H1 (cell line): ENCODE measurements at regions not wholly inside any gene's neighbourhood (a gene's known extent, or its start where the extent isn't known, plus 50 kb on each side); places are given as distances from the start of the nearest gene placed in this dataset.

ENCODE experiments used
- CEBPB ChIP-seq: IDR thresholded peaks from 2 replicates; pipeline ENCODE4 v1.6.1; 2012; ENCODE audit warnings: low read depth, low read length
- CHD1 ChIP-seq: IDR thresholded peaks from 2 replicates; pipeline ENCODE4 v1.6.1; 2012; ENCODE audit warnings: low read depth, low read length, improper control_type of control experiment
- CREB1 ChIP-seq: IDR thresholded peaks from 2 replicates; pipeline ENCODE4 v1.6.1; 2012; ENCODE audit warnings: inconsistent platforms
- EZH2 ChIP-seq: fragments of 200-600 bp; sonication (generic); IDR thresholded peaks from 2 replicates; pipeline ENCODE4 v1.7.1; 2012; ENCODE audit warnings: low read depth, mild to moderate bottlenecking, moderate library complexity, low read length, inconsistent platforms; ENCODE audit not compliant: severe bottlenecking
- GTF2F1 ChIP-seq: IDR thresholded peaks from 2 replicates; pipeline ENCODE4 v1.6.1; 2012; ENCODE audit warnings: low read depth, low read length, improper control_type of control experiment, borderline replicate concordance
- PHF8 ChIP-seq: fragments of 200-600 bp; sonication (generic); conservative IDR thresholded peaks from 2 replicates; pipeline ENCODE4 v1.7.1; 2012; ENCODE audit warnings: low read depth, mild to moderate bottlenecking, inconsistent platforms, low read length, moderate library complexity
- SP4 ChIP-seq: IDR thresholded peaks from 2 replicates; pipeline ENCODE4 v1.6.1; 2012; ENCODE audit warnings: low read length, inconsistent platforms
- TF ChIP-seq, protein P1 (sequence below): fragments of 300-600 bp; sonication (generic); IDR thresholded peaks from 2 replicates; pipeline ENCODE4 v1.7.1; 2012; ENCODE audit warnings: low read length, moderate library complexity, mild to moderate bottlenecking, inconsistent platforms; ENCODE audit not compliant: insufficient replicate concordance

DNA sequence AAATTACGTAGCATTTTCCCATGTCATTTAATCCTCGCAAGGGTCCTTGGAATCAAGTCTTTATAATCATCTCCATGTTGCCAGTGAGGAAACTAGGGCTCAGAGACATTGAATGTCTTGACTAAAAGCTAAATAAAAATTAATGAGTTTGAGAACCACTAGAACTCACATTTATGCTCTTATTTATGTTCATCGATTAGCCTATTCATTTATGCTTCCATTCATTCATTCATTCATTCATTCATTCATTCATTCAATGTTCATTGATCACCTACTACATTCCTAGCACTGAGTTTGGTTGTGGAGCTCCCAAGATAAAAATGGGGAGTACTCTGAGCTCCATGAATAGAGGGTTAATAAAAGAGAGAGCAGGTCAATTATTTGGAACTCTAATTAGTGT, 59.7 kb downstream of the KCNA1 start (continued):
- TF ChIP-seq, protein P1, sequence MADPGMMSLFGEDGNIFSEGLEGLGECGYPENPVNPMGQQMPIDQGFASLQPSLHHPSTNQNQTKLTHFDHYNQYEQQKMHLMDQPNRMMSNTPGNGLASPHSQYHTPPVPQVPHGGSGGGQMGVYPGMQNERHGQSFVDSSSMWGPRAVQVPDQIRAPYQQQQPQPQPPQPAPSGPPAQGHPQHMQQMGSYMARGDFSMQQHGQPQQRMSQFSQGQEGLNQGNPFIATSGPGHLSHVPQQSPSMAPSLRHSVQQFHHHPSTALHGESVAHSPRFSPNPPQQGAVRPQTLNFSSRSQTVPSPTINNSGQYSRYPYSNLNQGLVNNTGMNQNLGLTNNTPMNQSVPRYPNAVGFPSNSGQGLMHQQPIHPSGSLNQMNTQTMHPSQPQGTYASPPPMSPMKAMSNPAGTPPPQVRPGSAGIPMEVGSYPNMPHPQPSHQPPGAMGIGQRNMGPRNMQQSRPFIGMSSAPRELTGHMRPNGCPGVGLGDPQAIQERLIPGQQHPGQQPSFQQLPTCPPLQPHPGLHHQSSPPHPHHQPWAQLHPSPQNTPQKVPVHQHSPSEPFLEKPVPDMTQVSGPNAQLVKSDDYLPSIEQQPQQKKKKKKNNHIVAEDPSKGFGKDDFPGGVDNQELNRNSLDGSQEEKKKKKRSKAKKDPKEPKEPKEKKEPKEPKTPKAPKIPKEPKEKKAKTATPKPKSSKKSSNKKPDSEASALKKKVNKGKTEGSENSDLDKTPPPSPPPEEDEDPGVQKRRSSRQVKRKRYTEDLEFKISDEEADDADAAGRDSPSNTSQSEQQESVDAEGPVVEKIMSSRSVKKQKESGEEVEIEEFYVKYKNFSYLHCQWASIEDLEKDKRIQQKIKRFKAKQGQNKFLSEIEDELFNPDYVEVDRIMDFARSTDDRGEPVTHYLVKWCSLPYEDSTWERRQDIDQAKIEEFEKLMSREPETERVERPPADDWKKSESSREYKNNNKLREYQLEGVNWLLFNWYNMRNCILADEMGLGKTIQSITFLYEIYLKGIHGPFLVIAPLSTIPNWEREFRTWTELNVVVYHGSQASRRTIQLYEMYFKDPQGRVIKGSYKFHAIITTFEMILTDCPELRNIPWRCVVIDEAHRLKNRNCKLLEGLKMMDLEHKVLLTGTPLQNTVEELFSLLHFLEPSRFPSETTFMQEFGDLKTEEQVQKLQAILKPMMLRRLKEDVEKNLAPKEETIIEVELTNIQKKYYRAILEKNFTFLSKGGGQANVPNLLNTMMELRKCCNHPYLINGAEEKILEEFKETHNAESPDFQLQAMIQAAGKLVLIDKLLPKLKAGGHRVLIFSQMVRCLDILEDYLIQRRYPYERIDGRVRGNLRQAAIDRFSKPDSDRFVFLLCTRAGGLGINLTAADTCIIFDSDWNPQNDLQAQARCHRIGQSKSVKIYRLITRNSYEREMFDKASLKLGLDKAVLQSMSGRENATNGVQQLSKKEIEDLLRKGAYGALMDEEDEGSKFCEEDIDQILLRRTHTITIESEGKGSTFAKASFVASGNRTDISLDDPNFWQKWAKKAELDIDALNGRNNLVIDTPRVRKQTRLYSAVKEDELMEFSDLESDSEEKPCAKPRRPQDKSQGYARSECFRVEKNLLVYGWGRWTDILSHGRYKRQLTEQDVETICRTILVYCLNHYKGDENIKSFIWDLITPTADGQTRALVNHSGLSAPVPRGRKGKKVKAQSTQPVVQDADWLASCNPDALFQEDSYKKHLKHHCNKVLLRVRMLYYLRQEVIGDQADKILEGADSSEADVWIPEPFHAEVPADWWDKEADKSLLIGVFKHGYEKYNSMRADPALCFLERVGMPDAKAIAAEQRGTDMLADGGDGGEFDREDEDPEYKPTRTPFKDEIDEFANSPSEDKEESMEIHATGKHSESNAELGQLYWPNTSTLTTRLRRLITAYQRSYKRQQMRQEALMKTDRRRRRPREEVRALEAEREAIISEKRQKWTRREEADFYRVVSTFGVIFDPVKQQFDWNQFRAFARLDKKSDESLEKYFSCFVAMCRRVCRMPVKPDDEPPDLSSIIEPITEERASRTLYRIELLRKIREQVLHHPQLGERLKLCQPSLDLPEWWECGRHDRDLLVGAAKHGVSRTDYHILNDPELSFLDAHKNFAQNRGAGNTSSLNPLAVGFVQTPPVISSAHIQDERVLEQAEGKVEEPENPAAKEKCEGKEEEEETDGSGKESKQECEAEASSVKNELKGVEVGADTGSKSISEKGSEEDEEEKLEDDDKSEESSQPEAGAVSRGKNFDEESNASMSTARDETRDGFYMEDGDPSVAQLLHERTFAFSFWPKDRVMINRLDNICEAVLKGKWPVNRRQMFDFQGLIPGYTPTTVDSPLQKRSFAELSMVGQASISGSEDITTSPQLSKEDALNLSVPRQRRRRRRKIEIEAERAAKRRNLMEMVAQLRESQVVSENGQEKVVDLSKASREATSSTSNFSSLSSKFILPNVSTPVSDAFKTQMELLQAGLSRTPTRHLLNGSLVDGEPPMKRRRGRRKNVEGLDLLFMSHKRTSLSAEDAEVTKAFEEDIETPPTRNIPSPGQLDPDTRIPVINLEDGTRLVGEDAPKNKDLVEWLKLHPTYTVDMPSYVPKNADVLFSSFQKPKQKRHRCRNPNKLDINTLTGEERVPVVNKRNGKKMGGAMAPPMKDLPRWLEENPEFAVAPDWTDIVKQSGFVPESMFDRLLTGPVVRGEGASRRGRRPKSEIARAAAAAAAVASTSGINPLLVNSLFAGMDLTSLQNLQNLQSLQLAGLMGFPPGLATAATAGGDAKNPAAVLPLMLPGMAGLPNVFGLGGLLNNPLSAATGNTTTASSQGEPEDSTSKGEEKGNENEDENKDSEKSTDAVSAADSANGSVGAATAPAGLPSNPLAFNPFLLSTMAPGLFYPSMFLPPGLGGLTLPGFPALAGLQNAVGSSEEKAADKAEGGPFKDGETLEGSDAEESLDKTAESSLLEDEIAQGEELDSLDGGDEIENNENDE = no peak
- TF ChIP-seq GTF2F1 (no peak), CEBPB (no peak), SP4 (no peak), EZH2 (no peak), CHD1 (no peak), PHF8 (no peak), CREB1 (no peak)
